ENCODE measurements at regions not wholly inside any gene's neighbourhood (a gene's known extent, or its start where the extent isn't known, plus 50 kb on each side); places are given as distances from the start of the nearest gene placed in this dataset.

- no peak overlapping the region for H3K27ac Mint-ChIP-seq
- H3K36me3 Mint-ChIP-seq (ENCODE audit: low read depth) = no peaks in the 10 kb centered on the region
- no peaks in the 10 kb centered on the region for H3K9me3 Mint-ChIP-seq
- ChIA-PET CTCF (no interaction called here), POLR2A (no interaction called here)
- Histone ChIP-seq H3K4me3 (ENCODE audit: low read length) (no peak overlapping the region), H3K36me3 (ENCODE audit: insufficient read depth, low read length) (no peaks in the 10 kb centered on the region), H3K9me3 (ENCODE audit: control insufficient read depth in 1 of 2, insufficient read depth in 1 of 2, low read length in 2 of 2) (peaks cover 0 to 12% of the 10 kb centered on the region in 2 experiments), H3K4me1 (ENCODE audit: insufficient read depth, low read length) (no peaks in the 10 kb centered on the region), H3K27ac (ENCODE audit: low read depth in 1 of 2, low read length in 2 of 2) (no peak overlapping the region), H3K27me3 (ENCODE audit: control insufficient read depth in 1 of 2, insufficient read depth in 2 of 2, low read length in 2 of 2) (no peaks in the 10 kb centered on the region)
- DNase-seq = no peak
- TF ChIP-seq CTCF (IDR thresholded peaks at IDR 0.05) = no peak
- intact Hi-C loops (cut with DNase I, micrococcal nuclease) = no loop called here
- peaks cover 12% of the 10 kb centered on the region for H3K27me3 Mint-ChIP-seq
- no peak overlapping the region for H3K4me3 Mint-ChIP-seq
- no peak for ATAC-seq (ENCODE audit: poor library complexity)
- no peaks in the 10 kb centered on the region for H3K4me1 Mint-ChIP-seq (ENCODE audit: low read depth)
Measured at GRCh38 chr7:131893631-131894340, 337.4 kb upstream of the PODXL start.

- no peak for TF ChIP-seq CTCF (IDR thresholded peaks at IDR 0.05)
- H3K4me1 Mint-ChIP-seq (ENCODE audit: low read depth) = no peaks in the 10 kb centered on the region
- no peak for ATAC-seq (ENCODE audit: poor library complexity)
- H3K4me3 Mint-ChIP-seq = no peak overlapping the region
- H3K27ac Mint-ChIP-seq = no peak overlapping the region
- peaks cover 28% of the 10 kb centered on the region for H3K27me3 Mint-ChIP-seq
- no peak overlapping the region for H3K4me3 ChIP-seq (ENCODE audit: low read length)
- H3K9me3 ChIP-seq (ENCODE audit: control insufficient read depth in 1 of 2, insufficient read depth in 1 of 2, low read length in 2 of 2) = peaks cover 5 to 8% of the 10 kb centered on the region in 2 experiments
- no peaks in the 10 kb centered on the region for H3K36me3 ChIP-seq (ENCODE audit: insufficient read depth, low read length)
- POLR2A ChIA-PET = no interaction called here
- peaks cover 5% of the 10 kb centered on the region for H3K9me3 Mint-ChIP-seq
- DNase-seq = peak in 2 of 14 experiments; percentile 5 to 10
- intact Hi-C loops (cut with DNase I, micrococcal nuclease) = no loop called here
- no peak overlapping the region for H3K27ac ChIP-seq (ENCODE audit: low read depth in 1 of 2, low read length in 2 of 2)
- CTCF ChIA-PET = no interaction called here
- H3K4me1 ChIP-seq (ENCODE audit: insufficient read depth, low read length) = no peaks in the 10 kb centered on the region
- H3K27me3 ChIP-seq (ENCODE audit: control insufficient read depth in 1 of 2, insufficient read depth in 2 of 2, low read length in 2 of 2) = peaks cover 0 to 4% of the 10 kb centered on the region in 2 experiments
- H3K36me3 Mint-ChIP-seq (ENCODE audit: low read depth) = no peaks in the 10 kb centered on the region
Measured at GRCh38 chr7:131890176-131890575, 333.7 kb upstream of the PODXL start.

GRCh38 chr7:131889572-131890150 is 333.2 kb upstream of the PODXL start:
- Mint-ChIP-seq H3K27ac (no peak overlapping the region), H3K27me3 (peaks cover 28% of the 10 kb centered on the region), H3K4me3 (no peak overlapping the region), H3K4me1 (ENCODE audit: low read depth) (no peaks in the 10 kb centered on the region), H3K36me3 (ENCODE audit: low read depth) (no peaks in the 10 kb centered on the region), H3K9me3 (peaks cover 5% of the 10 kb centered on the region)
- CTCF ChIA-PET = no interaction called here
- POLR2A ChIA-PET = no interaction called here
- no peak overlapping the region for H3K27ac ChIP-seq (ENCODE audit: low read depth in 1 of 2, low read length in 2 of 2)
- TF ChIP-seq CTCF (IDR thresholded peaks at IDR 0.05) = no peak
- no peak overlapping the region for H3K4me3 ChIP-seq (ENCODE audit: low read length)
- intact Hi-C loops (cut with DNase I, micrococcal nuclease) = no loop called here
- ATAC-seq (ENCODE audit: poor library complexity) (no peak), DNase-seq (no peak)
- peaks cover 0 to 4% of the 10 kb centered on the region in 2 experiments for H3K27me3 ChIP-seq (ENCODE audit: control insufficient read depth in 1 of 2, insufficient read depth in 2 of 2, low read length in 2 of 2)
- peaks cover 8 to 10% of the 10 kb centered on the region in 2 experiments for H3K9me3 ChIP-seq (ENCODE audit: control insufficient read depth in 1 of 2, insufficient read depth in 1 of 2, low read length in 2 of 2)
- no peaks in the 10 kb centered on the region for H3K4me1 ChIP-seq (ENCODE audit: insufficient read depth, low read length)
- H3K36me3 ChIP-seq (ENCODE audit: insufficient read depth, low read length) = no peaks in the 10 kb centered on the region
